ENCODE measurements at regions not wholly inside any gene's neighbourhood (a gene's known extent, or its start where the extent isn't known, plus 50 kb on each side); places are given as distances from the start of the nearest gene placed in this dataset.
"Not testable (repeated sequence)": the region's sequence is repeated elsewhere in the genome, so short reads cannot be mapped to it uniquely, and the experiment has no call there.

- DNase-seq, result peak; percentile 89
These were observed 70.4 kb downstream of the GADD45G start for GRCh38 chr9:89675058-89675742.

DNA sequence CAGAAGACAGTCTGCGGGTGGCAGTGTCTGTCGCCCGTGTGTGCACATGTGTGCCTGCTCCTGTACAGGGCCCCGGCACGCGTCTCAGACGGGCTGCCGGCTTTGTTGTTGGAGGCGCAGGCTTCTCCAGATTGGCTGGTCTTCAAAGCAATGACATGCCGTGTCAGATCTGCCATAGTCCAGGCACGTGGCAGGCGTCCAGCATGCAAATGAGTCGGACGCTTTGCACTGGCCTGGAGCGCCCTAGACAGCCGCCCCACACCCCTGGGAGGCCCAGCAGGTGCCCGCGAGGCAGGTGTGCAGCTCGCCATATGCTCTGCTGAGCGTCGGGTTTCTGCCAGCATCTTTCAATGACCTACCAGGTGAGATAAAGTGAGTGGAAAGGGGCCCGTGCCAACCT, 71.5 kb downstream of the GADD45G start:
- DNase-seq, result peak; percentile 91

GRCh38 chr9:89677702-89678395, 73.0 kb downstream of the GADD45G start:
- DNase-seq, result peak; percentile 89

GRCh38 chr9:89678396-89679015, 73.7 kb downstream of the GADD45G start:
- peak; percentile 72 for DNase-seq

DNA sequence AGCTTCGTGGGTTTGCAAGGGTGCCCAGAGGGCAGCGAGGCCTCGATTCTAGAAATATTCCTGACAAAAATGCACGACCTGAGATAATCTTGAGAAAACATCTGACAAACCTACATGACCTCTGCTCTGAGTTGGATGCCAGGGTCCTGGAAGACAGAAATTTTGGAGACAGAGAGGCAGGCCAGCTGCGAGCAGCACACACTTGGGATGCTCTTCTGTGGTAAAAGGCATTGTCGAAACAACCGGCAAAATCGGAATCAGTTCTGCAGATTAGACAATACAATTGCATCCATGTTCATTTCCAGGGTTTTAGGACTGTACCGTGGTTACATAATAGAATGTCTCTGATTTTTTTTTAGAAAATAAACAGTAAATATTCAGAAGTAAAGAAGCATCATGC, 74.2 kb downstream of the GADD45G start:
- DNase-seq, result no peak

- no peak for DNase-seq
These were observed 74.8 kb downstream of the GADD45G start for GRCh38 chr9:89679581-89679980.

DNA sequence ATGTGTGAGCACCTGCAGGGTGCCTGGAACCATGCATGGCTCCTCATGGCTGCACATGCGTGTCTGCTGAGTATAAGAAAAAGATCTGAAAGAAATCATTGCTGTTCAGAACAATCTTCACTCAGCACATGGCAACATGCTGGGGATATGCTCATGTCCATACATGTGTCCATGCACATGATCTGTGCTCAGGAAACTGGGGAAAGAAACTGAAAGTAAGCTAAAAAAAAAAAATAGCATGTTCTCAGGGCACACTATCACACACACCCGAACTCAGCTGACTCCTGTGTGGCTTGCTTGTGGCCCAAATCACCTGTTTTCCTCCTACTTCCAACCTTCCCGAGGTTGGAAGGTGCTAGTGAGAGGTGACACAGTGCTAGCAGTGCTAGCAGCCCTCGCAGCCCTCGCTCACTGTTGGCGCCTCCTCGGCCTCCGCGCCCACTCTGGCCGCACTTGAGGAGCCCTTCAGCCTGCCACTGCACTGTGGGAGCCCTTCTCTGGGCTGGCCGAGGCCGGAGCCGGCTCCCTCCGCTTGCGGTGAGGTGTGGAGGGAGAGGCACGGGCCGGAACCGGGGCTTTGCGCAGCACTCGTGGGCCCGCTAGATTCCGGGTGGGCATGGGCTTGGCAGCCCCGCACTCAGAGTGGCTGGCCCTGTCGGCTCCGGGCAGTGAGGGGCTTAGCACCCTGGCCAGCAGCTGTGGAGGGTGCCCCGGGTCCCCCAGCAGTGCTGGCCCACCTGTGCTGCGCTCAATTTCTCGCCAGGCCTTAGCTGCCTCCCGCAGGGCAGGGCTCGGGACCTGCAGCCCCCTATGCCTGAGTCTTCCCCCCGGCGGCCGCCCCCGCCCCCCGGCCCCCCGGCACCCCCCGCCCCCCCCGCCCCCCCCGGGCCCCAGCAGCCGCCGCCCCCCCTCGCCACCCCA, 76.0 kb downstream of the GADD45G start:
- no peak for DNase-seq

DNA sequence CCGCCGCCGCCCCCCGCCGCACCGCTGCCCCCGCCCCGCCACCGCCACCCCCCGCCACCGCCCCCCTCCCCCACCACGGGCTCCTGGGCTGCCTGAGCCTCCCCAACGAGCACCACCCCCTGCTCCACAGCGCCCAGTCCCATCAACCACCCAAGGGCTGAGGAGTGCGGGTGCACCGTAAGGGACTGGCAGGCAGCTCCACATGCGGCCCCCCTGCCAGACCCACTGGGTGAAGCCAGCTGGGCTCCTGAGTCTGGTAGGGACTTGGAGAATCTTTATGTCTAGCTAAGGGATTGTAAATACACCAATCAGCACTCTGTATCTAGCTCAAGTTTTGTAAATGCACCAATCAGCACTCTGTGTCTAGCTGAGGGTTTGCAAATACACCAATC, 76.7 kb downstream of the GADD45G start:
- DNase-seq, result not testable (repeated sequence)

DNA sequence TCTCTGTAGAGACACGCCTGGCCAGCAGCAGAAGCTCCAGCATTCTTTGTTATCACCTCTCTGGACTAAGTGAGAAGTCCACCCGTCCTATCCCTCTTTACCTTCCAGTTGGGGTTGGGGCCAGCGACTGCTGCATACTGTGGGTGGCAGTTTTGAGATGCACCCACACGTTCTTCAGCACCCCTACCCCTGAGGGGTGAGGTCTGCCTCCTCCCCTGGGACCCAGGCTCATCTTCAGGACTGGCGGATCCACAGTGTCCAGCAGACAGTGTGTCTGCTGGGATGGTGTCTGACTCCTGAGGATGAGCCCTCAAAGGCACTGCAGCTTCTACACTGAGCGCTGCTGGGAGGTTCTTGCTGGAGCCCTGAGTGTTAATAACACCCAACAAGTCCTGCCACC, 78.8 kb downstream of the GADD45G start:
- DNase-seq, result no peak

DNA sequence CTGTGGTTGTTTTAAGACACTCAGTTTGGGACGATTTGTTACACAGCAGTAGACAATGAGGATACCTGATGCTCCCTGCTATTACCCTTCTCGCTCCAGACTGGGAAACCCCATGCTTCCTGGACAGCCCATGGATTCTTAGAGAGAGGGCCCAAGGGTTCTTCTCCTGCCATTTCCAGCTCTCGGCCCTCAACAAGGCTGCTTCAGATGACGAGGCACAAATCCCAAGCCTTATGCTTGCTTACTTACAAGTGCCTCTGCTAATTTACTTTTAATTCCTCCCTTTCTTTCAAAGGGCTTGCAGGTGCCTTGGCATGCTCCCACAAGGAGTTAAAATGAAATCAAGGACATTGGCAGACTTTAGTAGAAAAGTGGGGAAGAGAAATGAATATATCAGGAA, 79.4 kb downstream of the GADD45G start:
- no peak for DNase-seq

GRCh38 chr9:89684912-89685636, 80.3 kb downstream of the GADD45G start:
- DNase-seq, result no peak

DNA sequence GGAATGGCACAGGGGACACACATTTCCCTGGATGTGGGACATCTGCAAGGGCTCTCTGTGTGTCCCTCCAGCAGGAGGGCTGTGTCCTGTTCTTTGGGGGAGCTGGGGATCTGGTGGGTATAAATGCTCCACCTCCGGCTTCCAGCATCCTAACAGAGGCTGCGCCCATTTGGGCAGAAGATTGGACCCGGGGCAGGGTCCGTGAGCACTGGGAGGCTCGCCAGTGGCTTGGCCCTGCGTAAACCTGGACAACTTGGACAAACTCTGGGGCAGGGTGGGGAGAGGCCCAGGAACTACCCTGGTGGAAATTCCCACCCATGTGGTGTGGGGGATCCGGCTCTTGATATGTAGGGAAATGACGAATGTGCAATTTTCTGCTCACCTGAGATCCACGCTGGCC, 80.9 kb downstream of the GADD45G start:
- DNase-seq, result no peak

DNA sequence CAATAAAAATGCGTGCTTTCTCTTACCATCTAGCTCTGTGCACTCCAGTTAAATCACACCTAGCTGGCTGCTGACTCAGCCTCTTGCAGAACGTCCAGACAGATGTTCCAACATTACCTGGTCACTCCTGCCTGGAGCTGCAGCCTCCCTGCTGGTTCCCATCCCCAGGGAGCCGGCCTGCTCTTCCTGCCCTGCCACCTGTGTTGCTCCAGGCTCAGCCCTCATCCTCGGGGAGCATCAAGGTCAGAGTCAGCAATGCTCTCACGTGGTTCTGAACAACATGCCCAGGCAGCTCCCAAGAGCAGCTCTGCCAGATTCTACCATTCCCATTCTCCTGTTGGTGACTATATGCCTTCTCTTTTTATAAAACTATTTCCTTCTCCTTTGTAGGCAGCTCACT, 81.3 kb downstream of the GADD45G start:
- peak; percentile 88 for DNase-seq

- no peak for DNase-seq
These were observed 81.8 kb downstream of the GADD45G start for GRCh38 chr9:89686621-89687020.

DNA sequence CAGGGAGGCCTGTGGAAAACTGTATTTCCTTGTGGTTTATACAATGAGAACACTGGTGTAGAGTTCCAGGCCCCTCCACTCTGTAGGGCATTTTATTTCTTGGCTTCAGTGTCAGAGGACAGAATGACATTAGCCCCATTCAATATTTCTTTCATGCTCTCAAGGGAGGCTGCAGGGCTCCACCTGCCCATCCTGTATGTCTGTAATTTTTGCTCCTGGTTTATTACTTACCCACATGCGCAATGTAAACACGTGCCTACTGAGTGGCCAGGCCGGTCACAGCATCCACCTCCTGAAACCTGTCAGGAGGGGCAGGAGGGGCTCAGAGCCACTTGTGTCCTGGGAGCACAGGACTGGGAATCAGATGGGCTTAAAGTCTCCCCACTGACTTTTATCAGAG, 82.4 kb downstream of the GADD45G start:
- peak; percentile 42 for DNase-seq

DNA sequence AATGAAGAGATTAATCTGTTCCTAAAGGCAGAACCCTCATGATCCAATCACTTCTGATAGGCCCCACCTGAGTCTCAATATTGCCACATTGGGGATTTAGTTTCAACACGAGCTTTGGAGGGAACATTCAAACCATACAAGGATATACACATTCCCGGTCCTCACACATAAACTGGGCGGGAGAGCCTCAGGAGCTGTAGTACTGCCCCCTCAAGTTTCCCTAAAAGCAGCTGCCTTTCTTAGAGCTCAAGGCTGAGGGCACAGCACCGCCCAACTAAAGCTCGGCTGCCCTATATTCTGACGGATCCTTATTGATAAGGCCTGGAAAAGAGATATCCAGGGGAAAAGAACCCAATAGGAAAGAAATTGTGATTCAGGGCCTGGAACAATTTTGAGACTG, 83.0 kb downstream of the GADD45G start:
- DNase-seq, result no peak

DNA sequence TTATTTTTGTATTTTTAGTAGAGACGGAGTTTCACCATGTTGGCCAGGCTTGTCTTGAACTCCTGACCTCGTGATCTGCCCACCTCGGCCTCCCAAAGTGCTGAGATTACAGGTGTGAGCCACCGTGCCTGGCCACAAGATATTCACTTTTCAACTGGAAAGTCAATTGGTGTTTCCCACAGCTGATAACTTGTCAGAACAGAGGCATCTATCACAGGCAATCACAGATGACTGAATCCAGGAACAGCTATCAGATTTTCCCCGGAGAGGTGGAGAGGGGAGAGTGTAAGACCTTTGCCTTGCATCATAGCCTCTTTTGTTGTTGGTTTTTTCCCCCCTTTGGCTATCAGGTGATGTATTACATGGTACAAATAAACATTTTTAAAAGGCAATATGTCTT, 84.5 kb downstream of the GADD45G start:
- DNase-seq, result not testable (repeated sequence)

DNA sequence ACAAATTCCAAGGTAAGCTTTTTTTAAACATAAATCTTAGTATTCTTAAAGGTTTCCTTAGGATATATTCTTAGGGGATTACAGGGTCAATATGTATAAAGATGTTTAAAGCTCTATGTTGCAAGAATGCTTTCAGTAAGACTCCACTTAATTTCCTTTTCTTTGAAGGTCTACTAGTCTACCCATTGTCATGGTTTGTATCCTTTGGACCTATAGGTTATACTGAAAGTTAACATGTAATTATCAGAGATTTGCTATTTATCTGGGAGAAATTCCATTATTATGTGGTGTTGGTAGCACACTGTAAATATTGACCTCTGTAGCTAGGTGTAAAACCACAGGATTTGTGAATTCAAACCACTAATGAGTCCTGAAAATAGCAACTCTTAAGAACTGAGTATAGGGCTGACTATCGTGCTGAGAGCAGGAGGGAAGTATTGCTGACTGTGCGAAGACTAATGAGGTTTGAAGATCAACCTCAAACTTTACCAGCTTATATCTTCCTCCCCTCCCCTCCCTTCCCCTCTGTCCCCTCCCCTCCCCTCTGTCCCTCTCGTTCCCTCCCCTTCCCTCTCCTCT, 85.6 kb downstream of the GADD45G start:
- no peak for DNase-seq

- DNase-seq, result no peak
These were observed 90.7 kb downstream of the GADD45G start for GRCh38 chr9:89695441-89695891.

- not testable (repeated sequence) for DNase-seq
These were observed 91.2 kb downstream of the GADD45G start for GRCh38 chr9:89695979-89696378.

GRCh38 chr9:89696780-89697179, 92.0 kb downstream of the GADD45G start:
- no peak for DNase-seq

DNA sequence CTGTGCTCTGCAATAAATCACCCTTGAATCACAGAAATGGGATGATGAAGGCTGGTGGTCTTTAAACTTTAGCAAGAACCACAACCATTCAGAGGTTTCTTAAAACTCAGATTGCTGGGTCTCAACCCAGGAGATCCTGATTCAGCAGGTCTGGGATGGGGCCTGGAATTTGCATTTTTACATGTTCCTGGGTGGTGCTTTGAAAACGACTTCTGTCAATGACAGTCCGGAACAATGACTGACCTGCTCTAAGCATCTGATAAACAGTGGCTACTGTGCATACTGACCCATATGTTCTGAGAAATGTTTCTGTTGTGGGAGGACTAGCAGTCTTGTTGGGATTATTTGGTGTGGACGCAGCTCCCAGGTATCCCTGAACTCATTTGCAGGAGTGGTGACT, 92.7 kb downstream of the GADD45G start:
- DNase-seq, result no peak
